HG03469 (cell line): ENCODE measurements at regions not wholly inside any gene's neighbourhood (a gene's known extent, or its start where the extent isn't known, plus 50 kb on each side); places are given as distances from the start of the nearest gene placed in this dataset.
"Not testable (repeated sequence)": the region's sequence is repeated elsewhere in the genome, so short reads cannot be mapped to it uniquely, and the experiment has no call there.

Experiments used
- ATAC-seq: cut with Tn5 transposase; IDR thresholded peaks from one replicate; pipeline ENCODE4 v1.9.1; 2021; ENCODE audit warnings: mild to moderate bottlenecking, moderate library complexity, moderate number of reproducible peaks; ENCODE audit not compliant: unreplicated experiment

- ATAC-seq = no peak
Measured at GRCh38 chr13:50153876-50154275, 138.6 kb downstream of the KCNRG start.

DNA sequence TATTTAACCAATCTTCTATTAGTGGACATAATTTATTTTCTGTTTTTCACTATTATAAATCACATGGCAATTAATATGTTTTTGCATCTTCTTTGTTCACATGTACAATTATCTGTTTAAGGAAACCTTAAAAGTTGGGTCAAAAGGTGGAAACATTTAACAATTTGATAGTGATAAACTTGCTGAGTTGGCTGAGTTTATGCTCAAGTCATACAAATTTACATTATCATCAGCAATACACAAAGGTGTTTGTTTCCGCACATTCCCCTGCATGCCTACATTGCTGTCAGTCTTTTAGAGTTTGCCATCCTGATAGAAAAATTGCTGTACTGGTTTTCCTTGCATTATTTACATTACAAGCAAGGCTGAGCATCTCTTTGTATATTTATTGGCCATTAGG, 139.5 kb downstream of the KCNRG start:
- no peak for ATAC-seq

GRCh38 chr13:50156140-50156539, 140.9 kb downstream of the KCNRG start:
- no peak for ATAC-seq

- no peak for ATAC-seq
Measured at GRCh38 chr13:50156561-50157127, 141.4 kb downstream of the KCNRG start.

- no peak for ATAC-seq
Measured at GRCh38 chr13:50158385-50159165, 143.3 kb downstream of the KCNRG start.

- ATAC-seq = no peak
Measured at GRCh38 chr13:50159607-50160006, 144.4 kb downstream of the KCNRG start.

DNA sequence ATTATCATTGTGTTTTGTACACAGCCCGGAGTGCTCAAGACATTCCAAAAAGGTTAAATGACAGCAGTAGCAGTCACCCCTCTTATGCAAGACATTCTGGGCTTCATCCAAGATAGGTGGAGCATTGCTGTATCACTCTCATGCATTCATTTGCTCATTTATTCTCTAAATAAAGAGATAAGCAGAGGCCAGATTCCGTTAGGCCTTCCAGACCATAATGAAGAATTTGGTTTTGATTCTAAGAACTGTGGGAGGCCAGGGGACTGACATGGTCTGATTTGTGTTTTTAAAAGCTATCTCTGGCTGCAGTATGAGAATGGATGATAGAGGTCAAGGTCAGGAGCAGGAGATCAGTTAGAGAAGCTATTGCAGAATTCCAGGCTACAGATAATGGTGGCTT, 145.8 kb downstream of the KCNRG start:
- ATAC-seq = no peak

GRCh38 chr13:50162001-50162400, 146.8 kb downstream of the KCNRG start:
- no peak for ATAC-seq

GRCh38 chr13:50162567-50162966, 147.3 kb downstream of the KCNRG start:
- ATAC-seq = no peak

GRCh38 chr13:50167224-50167947, 152.1 kb downstream of the KCNRG start:
- no peak for ATAC-seq

DNA sequence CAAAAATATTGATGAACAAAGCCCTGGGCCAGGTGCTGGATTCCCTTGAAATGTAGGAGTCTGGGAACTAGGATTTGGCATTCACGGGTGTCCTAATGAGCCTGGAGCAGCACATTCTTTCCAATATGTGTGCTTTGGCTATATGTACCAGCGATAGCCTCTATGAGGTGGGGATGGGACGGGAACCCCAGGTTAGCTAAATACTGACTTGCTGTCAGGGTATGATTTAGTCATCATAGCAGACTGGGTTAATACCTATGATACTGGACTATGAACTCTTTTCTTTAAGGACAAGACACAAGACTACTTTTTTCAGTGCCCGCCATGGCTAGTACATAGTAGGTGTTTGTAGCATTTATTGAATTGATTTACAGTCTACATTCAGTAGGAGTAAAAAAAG, 152.7 kb downstream of the KCNRG start:
- ATAC-seq = no peak

DNA sequence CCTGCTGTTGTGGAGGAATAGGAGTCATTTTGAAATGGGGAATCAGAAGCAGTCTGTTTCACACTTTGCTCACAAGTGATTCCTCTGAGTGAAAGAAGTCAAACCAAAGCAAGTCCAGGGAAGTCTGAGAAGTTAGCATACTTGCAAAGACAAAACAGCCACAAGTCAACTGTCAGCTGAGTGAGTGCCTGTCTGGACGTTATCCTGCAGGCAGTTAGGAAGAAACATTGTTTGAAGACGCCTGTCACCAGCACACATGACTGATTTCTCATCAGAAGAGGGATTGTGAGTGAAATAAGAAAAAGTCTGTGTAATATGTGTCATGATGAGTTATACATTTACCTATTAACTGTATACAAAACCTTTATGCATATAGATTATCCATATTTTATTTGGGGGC, 153.5 kb downstream of the KCNRG start:
- no peak for ATAC-seq

GRCh38 chr13:50170447-50171037, 155.3 kb downstream of the KCNRG start:
- no peak for ATAC-seq

- no peak for ATAC-seq
Measured at GRCh38 chr13:50171590-50172282, 156.5 kb downstream of the KCNRG start.

DNA sequence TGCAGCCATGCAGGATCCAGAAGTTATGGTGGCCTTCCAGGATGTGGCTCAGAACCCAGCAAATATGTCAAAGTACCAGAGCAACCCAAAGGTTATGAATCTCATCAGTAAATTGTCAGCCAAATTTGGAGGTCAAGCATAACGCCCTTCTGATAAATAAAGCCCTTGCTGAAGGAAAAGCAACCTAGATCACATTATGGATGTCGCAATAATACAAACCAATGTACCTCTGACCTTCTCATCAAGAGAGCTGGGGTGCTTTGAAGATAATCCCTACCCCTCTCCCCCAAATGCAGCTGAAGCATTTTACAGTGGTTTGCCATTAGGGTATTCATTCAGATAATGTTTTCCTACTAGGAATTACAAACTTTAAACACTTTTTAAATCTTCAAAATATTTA, 157.8 kb downstream of the KCNRG start:
- ATAC-seq = not testable (repeated sequence)

- no peak for ATAC-seq
Measured at GRCh38 chr13:50174630-50175029, 159.4 kb downstream of the KCNRG start.

DNA sequence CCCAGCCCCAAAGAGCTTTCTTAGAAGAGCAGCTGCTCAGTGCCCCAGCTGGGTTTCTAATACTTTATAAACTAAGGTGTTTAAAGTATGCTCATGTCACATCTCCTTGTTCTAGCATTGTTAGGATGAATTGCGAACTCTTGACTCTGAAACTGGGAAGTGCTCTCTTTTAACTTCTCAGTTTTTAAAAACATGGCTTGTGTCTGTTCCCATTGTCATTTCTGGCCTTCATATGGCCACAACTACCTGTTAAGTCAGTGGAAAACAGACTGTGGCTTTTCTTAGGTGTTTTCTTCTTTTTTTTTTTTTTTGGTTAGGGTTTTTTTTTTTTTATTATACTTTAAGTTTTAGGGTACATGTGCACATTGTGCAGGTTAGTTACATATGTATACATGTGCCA, 164.7 kb downstream of the KCNRG start:
- ATAC-seq = no peak

- not testable (repeated sequence) for ATAC-seq
Measured at GRCh38 chr13:50185769-50186763, 170.8 kb downstream of the KCNRG start.

- no peak for ATAC-seq
Measured at GRCh38 chr13:50187352-50188029, 172.2 kb downstream of the KCNRG start.
